ENCODE measurements at regions not wholly inside any gene's neighbourhood (a gene's known extent, or its start where the extent isn't known, plus 50 kb on each side); places are given as distances from the start of the nearest gene placed in this dataset.

- no peak for DNase-seq
These were observed 242.1 kb upstream of the TRAM1L1 start for GRCh38 chr4:117327491-117327890.

- DNase-seq: no peak
These were observed 243.0 kb upstream of the TRAM1L1 start for GRCh38 chr4:117328333-117328732.

- no peak for DNase-seq
These were observed 246.4 kb upstream of the TRAM1L1 start for GRCh38 chr4:117331817-117332216.

- DNase-seq: no peak
These were observed 249.2 kb upstream of the TRAM1L1 start for GRCh38 chr4:117334451-117335188.

- DNase-seq: no peak
These were observed 272.1 kb upstream of the TRAM1L1 start for GRCh38 chr4:117357437-117357836.

GRCh38 chr4:117357866-117358265, 272.5 kb upstream of the TRAM1L1 start:
- no peak for DNase-seq

GRCh38 chr4:117370944-117371668, 285.7 kb upstream of the TRAM1L1 start:
- DNase-seq: no peak

- DNase-seq: no peak
These were observed 289.7 kb upstream of the TRAM1L1 start for GRCh38 chr4:117375101-117375500.

- DNase-seq: no peak
These were observed 291.3 kb upstream of the TRAM1L1 start for GRCh38 chr4:117376692-117377091.

GRCh38 chr4:117378942-117379341, 293.6 kb upstream of the TRAM1L1 start:
- DNase-seq: no peak

- DNase-seq: no peak
These were observed 298.1 kb upstream of the TRAM1L1 start for GRCh38 chr4:117383468-117383867.

GRCh38 chr4:117385526-117385925, 300.1 kb upstream of the TRAM1L1 start:
- DNase-seq: no peak

- no peak for DNase-seq
These were observed 301.7 kb upstream of the TRAM1L1 start for GRCh38 chr4:117387072-117387471.

- no peak for DNase-seq
These were observed 314.9 kb upstream of the TRAM1L1 start for GRCh38 chr4:117400039-117400835.

- no peak for DNase-seq
These were observed 327.3 kb upstream of the TRAM1L1 start for GRCh38 chr4:117412661-117413060.

GRCh38 chr4:117417856-117418255, 332.5 kb upstream of the TRAM1L1 start:
- no peak for DNase-seq

GRCh38 chr4:117420948-117421347, 335.6 kb upstream of the TRAM1L1 start:
- DNase-seq: no peak

- DNase-seq: no peak
These were observed 336.3 kb upstream of the TRAM1L1 start for GRCh38 chr4:117421706-117422105.

GRCh38 chr4:117422297-117422696, 336.9 kb upstream of the TRAM1L1 start:
- no peak for DNase-seq

- no peak for DNase-seq
These were observed 340.3 kb upstream of the TRAM1L1 start for GRCh38 chr4:117425636-117426035.

GRCh38 chr4:117428536-117428935, 343.2 kb upstream of the TRAM1L1 start:
- no peak for DNase-seq

- DNase-seq: no peak
These were observed 343.7 kb upstream of the TRAM1L1 start for GRCh38 chr4:117429061-117429460.

GRCh38 chr4:117429506-117429905, 344.1 kb upstream of the TRAM1L1 start:
- no peak for DNase-seq

GRCh38 chr4:117434424-117434823, 349.0 kb upstream of the TRAM1L1 start:
- no peak for DNase-seq

All from AML-193 (cell line).